ENCODE measurements at regions not wholly inside any gene's neighbourhood (a gene's known extent, or its start where the extent isn't known, plus 50 kb on each side); places are given as distances from the start of the nearest gene placed in this dataset.

- TF ChIP-seq, protein P1, sequence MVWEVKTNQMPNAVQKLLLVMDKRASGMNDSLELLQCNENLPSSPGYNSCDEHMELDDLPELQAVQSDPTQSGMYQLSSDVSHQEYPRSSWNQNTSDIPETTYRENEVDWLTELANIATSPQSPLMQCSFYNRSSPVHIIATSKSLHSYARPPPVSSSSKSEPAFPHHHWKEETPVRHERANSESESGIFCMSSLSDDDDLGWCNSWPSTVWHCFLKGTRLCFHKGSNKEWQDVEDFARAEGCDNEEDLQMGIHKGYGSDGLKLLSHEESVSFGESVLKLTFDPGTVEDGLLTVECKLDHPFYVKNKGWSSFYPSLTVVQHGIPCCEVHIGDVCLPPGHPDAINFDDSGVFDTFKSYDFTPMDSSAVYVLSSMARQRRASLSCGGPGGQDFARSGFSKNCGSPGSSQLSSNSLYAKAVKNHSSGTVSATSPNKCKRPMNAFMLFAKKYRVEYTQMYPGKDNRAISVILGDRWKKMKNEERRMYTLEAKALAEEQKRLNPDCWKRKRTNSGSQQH (CRISPR knock-in tag; IDR thresholded peaks at IDR 0.05): no peak
- TF ChIP-seq ZNF311 (CRISPR knock-in tag; IDR thresholded peaks at IDR 0.05): no peak
Measured at GRCh38 chr3:22608721-22609120, 594.4 kb upstream of the UBE2E2 start.
